ENCODE measurements at regions not wholly inside any gene's neighbourhood (a gene's known extent, or its start where the extent isn't known, plus 50 kb on each side); places are given as distances from the start of the nearest gene placed in this dataset.
"Not testable (repeated sequence)": the region's sequence is repeated elsewhere in the genome, so short reads cannot be mapped to it uniquely, and the experiment has no call there.

DNA sequence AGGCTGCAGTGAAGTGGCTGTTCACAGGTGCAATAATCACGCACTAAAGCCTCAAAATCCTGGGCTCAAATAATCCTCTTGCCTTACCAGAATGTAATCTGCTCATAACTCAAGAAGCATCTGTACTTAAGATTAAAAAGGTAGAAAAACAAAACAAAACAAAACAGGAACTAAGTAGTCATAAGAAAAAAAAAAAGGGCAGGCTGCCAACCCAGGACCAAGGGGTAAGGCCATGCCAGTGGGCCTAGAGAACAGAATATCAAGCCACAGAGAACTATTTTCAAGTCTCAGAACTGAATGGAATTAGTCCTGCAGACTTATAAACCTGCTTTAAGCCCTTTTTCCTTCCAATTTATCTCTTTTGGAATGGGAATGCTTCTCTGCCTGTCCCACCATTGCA, 64.8 kb upstream of the TBC1D3K start:
- DNase-seq (ENCODE audit: insufficient read length) (no peak), FAIRE-seq (no peak)
- no peak for TF ChIP-seq POLR2A (IDR thresholded peaks at IDR 0.05; ENCODE audit: low read depth, low read length)
- no peak for TF ChIP-seq POLR2AphosphoS5 (IDR thresholded peaks at IDR 0.05; ENCODE audit: low read depth, low read length)
- no peak for TF ChIP-seq TAF1 (IDR thresholded peaks at IDR 0.05; ENCODE audit: borderline replicate concordance, low read depth, low read length)

DNA sequence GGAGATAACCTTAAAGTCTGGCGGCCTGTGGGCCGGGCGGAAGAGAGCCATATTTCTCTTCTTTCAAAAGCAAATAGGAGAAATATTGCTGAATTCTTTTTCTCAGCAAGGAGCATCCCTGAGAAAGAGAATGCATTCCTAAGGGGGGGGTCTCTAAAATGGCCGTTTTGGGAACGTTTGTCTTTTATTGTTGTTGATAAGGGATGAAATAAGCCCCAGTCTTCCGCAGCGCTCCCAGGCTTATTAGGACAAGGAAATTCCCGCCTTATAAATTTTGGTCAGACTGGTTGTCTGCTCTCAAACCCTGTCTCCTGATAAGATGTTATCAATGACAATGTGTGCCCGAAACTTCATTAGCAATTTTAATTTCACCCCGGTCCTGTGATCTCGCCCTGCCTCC, 65.8 kb upstream of the TBC1D3K start:
- DNase-seq (ENCODE audit: insufficient read length); FAIRE-seq: not testable (repeated sequence)

DNA sequence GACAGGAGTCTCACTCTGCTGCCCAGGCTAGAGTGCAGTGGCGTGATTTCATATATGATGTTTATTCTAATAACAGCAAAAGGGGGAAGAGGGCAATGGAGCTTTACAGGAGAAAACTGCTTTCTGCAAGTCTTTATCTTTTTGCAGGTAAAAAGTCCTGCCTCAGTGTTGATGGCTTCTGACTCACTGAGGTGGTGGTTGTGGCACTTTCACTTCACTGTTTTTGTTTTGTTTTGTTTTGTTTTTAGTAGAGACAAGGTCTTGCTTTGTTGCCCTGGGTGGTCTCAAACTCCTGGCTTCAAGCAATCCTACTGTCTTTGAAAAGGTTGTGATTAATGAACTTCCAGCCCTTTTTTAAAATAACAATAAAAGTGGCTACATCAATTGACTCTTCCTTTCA, 68.0 kb upstream of the TBC1D3K start:
- FAIRE-seq = no peak
- TF ChIP-seq POLR2AphosphoS5 (IDR thresholded peaks at IDR 0.05; ENCODE audit: low read depth, low read length) (no peak), TAF1 (IDR thresholded peaks at IDR 0.05; ENCODE audit: borderline replicate concordance, low read depth, low read length) (no peak), POLR2A (IDR thresholded peaks at IDR 0.05; ENCODE audit: low read depth, low read length) (no peak)
- DNase-seq (ENCODE audit: insufficient read length) = no peak

DNA sequence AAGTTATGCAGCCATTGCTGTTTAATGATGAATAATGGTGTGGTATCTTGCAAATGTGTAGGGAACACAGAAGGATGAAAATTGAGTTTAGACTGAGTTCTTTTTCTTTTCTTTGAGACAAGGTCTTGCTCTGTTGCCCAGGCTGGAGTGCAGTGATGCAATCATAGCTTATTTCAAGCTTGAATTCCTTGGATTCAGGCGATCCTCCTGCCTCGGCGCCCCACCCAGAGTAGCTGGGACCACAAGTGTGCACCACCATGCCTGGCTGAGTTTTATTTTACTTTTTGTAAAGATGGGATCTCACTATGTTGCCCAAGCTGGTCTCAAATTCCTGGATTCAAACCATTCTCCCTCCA, 74.6 kb upstream of the TBC1D3K start:
- DNase-seq (ENCODE audit: insufficient read length) (no peak), FAIRE-seq (no peak)
- no peak for TF ChIP-seq POLR2A (IDR thresholded peaks at IDR 0.05; ENCODE audit: low read depth, low read length)

DNA sequence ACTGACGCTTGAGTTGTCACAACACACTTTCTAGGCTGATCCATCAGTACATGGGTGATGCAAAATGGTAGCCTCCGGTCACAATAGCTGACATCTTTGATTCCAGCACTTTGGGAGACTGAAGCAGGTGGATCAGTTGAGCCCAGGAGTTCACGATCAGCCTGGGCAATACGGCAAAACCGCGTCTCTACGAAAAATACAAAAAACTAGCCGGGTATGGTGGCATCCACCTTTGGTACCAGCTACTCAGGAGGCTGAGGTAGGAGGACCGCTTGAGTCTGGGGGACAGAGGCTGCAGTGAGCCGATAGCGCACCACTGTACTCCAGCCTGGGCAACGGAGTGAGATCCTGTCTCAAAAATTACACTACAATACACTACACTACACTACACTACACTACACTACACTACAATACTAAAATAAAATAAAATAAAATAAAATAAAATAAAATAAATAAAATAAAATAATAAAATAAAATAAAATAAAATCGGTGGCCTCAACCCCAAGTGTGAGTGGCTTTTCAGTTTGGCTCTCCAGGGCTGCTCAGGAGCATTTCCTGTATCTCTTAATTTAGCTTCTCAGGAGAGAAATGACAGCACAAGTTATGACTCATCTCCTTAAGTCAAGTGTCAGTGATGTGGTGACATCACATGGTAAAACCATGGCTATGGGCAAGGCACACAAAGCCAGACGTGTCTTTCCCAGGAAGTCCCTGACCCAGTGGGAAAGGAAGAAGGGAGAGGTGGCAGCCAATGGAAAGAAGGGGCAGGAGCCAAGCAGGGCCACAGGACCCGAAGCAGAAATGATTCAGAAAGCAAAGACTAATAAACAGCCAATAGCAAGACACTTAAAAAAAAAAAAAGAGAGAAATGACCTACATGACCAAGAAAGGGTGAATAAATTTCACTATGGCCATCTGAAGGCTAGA, 75.3 kb upstream of the TBC1D3K start:
- FAIRE-seq = no peak
- no peak for DNase-seq (ENCODE audit: insufficient read length)
- TF ChIP-seq POLR2AphosphoS5 (IDR thresholded peaks at IDR 0.05; ENCODE audit: low read depth, low read length) (no peak), TAF1 (IDR thresholded peaks at IDR 0.05; ENCODE audit: borderline replicate concordance, low read depth, low read length) (no peak), POLR2A (IDR thresholded peaks at IDR 0.05; ENCODE audit: low read depth, low read length) (no peak)

DNA sequence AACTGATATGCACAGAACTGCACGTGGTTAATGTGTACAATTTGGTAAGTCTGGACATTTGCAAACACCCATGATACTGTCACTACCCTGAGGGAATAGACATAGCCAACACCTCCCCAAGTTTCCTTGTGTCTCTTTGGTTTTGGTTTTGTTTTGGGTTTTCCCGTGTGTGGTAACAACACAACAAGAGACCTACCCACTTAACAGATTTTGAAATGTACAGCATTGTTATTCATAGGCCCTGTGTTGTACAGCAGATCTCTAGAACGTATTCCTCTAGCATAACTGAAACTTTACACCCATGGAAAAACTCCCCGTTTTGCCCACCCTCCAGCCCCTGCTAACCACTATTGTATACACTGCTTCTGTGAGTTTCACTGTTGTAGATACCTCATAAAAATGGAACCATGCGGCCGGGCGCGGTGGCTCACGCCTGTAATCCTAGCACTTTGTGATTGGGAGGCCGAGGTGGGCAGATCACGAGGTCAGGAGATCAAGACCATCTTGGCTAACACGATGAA, 76.3 kb upstream of the TBC1D3K start:
- TF ChIP-seq POLR2AphosphoS5 (IDR thresholded peaks at IDR 0.05; ENCODE audit: low read depth, low read length) = no peak
- no peak for TF ChIP-seq TAF1 (IDR thresholded peaks at IDR 0.05; ENCODE audit: borderline replicate concordance, low read depth, low read length)
- no peak for TF ChIP-seq POLR2A (IDR thresholded peaks at IDR 0.05; ENCODE audit: low read depth, low read length)
- DNase-seq (ENCODE audit: insufficient read length) (no peak), FAIRE-seq (no peak)

DNA sequence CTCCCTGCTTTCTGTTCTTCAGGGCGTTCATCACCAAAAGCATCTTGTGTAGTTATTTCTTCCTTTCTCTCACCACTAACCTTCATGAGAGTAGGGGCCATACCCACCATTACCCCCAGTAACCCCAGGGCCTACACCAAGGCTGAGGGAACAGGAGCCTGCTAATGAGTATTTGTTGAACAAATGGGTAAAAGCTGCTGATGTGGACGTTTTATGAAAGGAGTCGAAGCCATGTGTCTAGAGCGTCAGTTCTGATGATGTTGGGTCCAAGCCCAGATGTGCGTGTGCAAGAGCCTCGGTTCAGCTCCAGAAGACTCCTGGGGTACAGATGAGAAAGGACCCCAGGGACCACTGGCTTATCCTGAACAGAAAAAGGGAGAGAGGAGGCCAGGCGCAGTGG, 77.1 kb upstream of the TBC1D3K start:
- TF ChIP-seq POLR2AphosphoS5 (IDR thresholded peaks at IDR 0.05; ENCODE audit: low read depth, low read length) (no peak), TAF1 (IDR thresholded peaks at IDR 0.05; ENCODE audit: borderline replicate concordance, low read depth, low read length) (no peak)

DNA sequence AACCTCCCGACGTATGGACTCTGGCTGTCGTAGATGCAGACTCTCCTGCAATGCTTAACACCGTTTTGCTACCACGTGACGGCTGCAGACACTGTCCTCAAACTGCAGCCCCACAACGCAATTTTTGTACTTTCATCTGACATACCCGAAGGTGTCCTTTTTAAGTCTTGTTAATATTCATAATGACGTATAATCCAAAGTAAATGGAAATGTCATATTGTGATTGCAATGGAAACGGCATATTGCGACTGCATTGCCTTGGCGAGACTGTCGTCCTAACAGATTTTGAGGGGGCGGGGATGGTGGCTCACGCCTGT, 79.3 kb upstream of the TBC1D3K start:
- FAIRE-seq (no peak), DNase-seq (ENCODE audit: insufficient read length) (no peak)

More for the DNA sequence above, 77.1 kb upstream of the TBC1D3K start:
- FAIRE-seq (no peak), DNase-seq (ENCODE audit: insufficient read length) (no peak)

DNA sequence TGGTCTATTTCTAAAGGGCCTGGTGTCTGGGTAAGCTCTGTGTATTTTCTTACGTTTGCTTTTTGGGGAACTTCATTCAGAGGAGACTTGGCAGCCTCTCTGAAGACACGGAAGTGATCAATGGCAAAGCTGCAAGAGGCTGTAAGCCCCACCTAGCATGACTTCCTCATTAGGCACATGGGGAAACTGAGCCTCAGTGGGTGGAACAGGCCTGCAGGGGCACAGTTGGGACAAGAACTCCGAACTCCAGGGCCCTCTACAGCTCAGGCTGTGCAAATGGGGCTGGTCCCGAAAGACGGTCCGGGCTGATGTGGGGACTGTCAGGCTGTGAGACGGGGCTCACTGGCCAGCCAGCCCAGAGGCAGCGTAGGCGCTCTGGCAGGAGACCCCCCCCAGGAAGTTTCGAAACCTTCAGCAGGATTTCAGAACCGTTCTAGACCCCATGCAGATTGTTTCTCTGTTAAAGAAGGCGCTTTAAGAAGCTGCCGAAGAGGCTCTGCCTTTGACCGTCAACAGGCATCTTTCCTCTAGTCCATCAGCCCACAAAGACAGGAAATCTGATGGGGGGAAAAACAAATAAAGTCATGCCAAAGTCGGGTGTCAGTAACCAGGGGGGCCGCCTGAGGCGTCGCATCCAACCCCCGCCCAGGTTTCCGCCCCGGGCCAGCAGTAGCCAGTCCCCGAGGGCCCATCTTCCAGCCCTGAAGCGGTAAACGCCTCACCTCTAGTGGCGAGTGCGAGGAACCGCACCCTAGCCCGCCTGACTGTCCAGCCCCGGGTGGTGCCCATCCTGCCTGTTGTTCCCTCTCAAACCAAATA, 79.8 kb upstream of the TBC1D3K start:
- DNase-seq (ENCODE audit: insufficient read length) = peak; percentile 73
- no peak for FAIRE-seq
- TF ChIP-seq POLR2AphosphoS5 (IDR thresholded peaks at IDR 0.05; ENCODE audit: low read depth, low read length) (no peak), TAF1 (IDR thresholded peaks at IDR 0.05; ENCODE audit: borderline replicate concordance, low read depth, low read length) (no peak), POLR2A (IDR thresholded peaks at IDR 0.05; ENCODE audit: low read depth, low read length) (no peak)

More for the DNA sequence above, 79.3 kb upstream of the TBC1D3K start:
- no peak for TF ChIP-seq TAF1 (IDR thresholded peaks at IDR 0.05; ENCODE audit: borderline replicate concordance, low read depth, low read length)
- TF ChIP-seq POLR2AphosphoS5 (IDR thresholded peaks at IDR 0.05; ENCODE audit: low read depth, low read length) = no peak
- TF ChIP-seq POLR2A (IDR thresholded peaks at IDR 0.05; ENCODE audit: low read depth, low read length) = no peak

DNA sequence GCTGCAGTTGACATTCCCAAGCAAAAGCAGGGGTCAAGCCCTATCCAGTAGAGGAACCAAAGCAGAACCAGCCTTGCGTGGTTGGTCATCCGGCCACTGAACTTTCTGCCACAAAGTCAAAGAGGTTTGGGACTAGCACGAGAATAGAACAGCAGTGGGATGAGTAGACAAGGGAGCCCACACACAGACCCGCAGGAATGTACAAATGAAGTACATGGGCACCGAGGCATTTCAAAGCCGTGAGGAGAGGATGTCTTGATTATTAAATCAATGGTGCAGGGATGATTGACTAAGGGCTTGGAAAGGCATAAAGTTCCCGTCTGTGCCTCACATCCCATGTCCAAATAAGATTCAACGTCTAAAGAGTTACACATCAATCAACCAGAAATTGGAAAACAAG, 81.8 kb upstream of the TBC1D3K start:
- DNase-seq (ENCODE audit: insufficient read length) = no peak
- TF ChIP-seq POLR2A (IDR thresholded peaks at IDR 0.05; ENCODE audit: low read depth, low read length) = no peak
- no peak for TF ChIP-seq POLR2AphosphoS5 (IDR thresholded peaks at IDR 0.05; ENCODE audit: low read depth, low read length)
- TF ChIP-seq TAF1 (IDR thresholded peaks at IDR 0.05; ENCODE audit: borderline replicate concordance, low read depth, low read length) = no peak
- FAIRE-seq = no peak

DNA sequence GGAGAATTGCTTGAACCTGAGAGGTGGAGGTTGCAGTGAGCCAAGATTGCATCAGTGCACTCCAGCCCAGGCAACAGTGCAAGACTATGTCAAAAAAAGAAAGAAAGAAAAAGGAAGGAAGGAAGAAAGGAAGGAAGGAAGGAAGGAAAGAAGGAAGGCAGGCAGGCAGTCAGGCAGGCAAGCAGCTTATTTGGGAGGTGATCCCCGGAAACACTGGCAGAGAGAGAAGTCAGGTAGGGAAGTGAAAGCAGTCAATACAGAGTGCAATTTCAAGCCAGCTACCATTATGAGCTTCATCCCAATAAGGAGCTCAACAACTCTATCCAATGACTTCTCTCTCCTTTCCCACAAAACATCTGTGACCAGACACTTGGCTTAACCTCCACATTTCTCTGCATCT, 83.0 kb upstream of the TBC1D3K start:
- DNase-seq (ENCODE audit: insufficient read length) (no peak), FAIRE-seq (no peak)
- TF ChIP-seq POLR2A (IDR thresholded peaks at IDR 0.05; ENCODE audit: low read depth, low read length) (no peak), TAF1 (IDR thresholded peaks at IDR 0.05; ENCODE audit: borderline replicate concordance, low read depth, low read length) (no peak), POLR2AphosphoS5 (IDR thresholded peaks at IDR 0.05; ENCODE audit: low read depth, low read length) (no peak)

DNA sequence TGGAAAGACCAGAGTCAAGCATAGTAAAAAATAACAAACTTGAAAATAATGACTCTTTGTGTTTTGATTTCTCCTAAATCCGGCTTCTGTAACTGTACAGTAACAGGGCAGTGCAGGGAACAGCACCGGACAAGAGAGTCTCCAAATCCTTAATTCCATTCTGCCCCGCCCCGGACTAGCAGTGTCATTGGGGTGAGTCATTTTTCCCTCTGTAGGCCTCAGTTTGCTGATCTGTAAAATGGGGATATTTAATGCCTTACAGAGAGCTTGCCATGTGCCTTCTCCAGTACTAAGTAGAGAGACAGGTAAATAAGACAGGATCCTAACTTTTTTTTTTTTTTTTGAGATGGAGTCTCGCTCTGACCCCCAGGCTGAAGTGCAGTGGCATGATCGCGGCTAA, 83.6 kb upstream of the TBC1D3K start:
- DNase-seq (ENCODE audit: insufficient read length) (no peak), FAIRE-seq (no peak)
- no peak for TF ChIP-seq POLR2AphosphoS5 (IDR thresholded peaks at IDR 0.05; ENCODE audit: low read depth, low read length)
- TF ChIP-seq TAF1 (IDR thresholded peaks at IDR 0.05; ENCODE audit: borderline replicate concordance, low read depth, low read length) = no peak
- TF ChIP-seq POLR2A (IDR thresholded peaks at IDR 0.05; ENCODE audit: low read depth, low read length) = no peak

Data from GM12892 (cell line).